K562 (cell line): ENCODE measurements at regions not wholly inside any gene's neighbourhood (a gene's known extent, or its start where the extent isn't known, plus 50 kb on each side); places are given as distances from the start of the nearest gene placed in this dataset.

Source experiments
- ATAC-seq: fragments of 200-7000 bp; cut with Tn5 transposase; 3 replicates; pipeline ENCODE4 v1.9.1; 2020; ENCODE audit warnings: moderate library complexity
- BruUV-seq: library from RNA; stranded (reverse); fragments of 400-500 nt; replicated peaks from 2 replicates; lab custom pipeline; 2021; lab: Mats Ljungman, UMichigan
- CTCF ChIA-PET: fragments of 300-600 bp; formaldehyde crosslinking; extraction: SDS; loops from one replicate; lab custom pipeline; 2021; ENCODE audit warnings: low intra/inter-chr PET ratio; lab: Yijun Ruan, JAX
- POLR2A ChIA-PET: fragments of 300-600, 350-650 bp; sonication (Branson Sonifier 250); formaldehyde crosslinking; extraction: SDS; loops from one replicate; lab custom pipeline; 2021; ENCODE audit warnings: antibody characterized with exemption, inconsistent platforms; lab: Yijun Ruan, JAX
- DNase-seq, 4 experiments: peaks; one replicate each; pipeline versions ENCODE4 v3.0.0 to v3.0.0-alpha.2; 2011 to 2018; ENCODE audit warnings: low spot score in 3 of 4, mixed read lengths in 3 of 4; ENCODE audit errors: extremely low read depth in 1 of 4
- FAIRE-seq: peaks from 2 replicates; lab custom pipeline; 2011; peaks lifted over from hg19 to GRCh38; lab: Jason Lieb, UNC
- H2AFZ ChIP-seq: 2 replicates; pipeline ENCODE4 v1.6.0; 2011; ENCODE audit warnings: low read depth, low read length, control low read depth, inconsistent platforms
- H3K27ac ChIP-seq: fragments of 200-600 bp; 3 replicates; pipeline ENCODE4 v1.8.0; 2011; ENCODE audit warnings: low read depth, mild to moderate bottlenecking, control low read depth, inconsistent platforms, low read length, moderate library complexity, mixed read lengths; ENCODE audit errors: extremely low read depth
- H3K27me3 ChIP-seq, 2 experiments: fragments of 300-600 bp in 1 of 2; 2 replicates in 1 of 2; 3 replicates in 1 of 2; pipeline versions ENCODE4 v1.6.0 to v1.8.0; 2011; ENCODE audit warnings: inconsistent platforms in 2 of 2, low read length in 2 of 2, mild to moderate bottlenecking in 1 of 2, mixed read lengths in 1 of 2, moderate library complexity in 1 of 2; ENCODE audit not compliant: control insufficient read depth in 2 of 2, insufficient read depth in 2 of 2
- H3K36me3 ChIP-seq: fragments of 300-600 bp; 3 replicates; pipeline ENCODE4 v1.8.0; 2011; ENCODE audit warnings: mild to moderate bottlenecking, low read length, inconsistent platforms; ENCODE audit not compliant: control insufficient read depth, insufficient read depth
- H3K4me1 ChIP-seq, 2 experiments: fragments of 200-600 bp in 1 of 2; replicated peaks in 1 of 2; 2 replicates in 1 of 2; 3 replicates in 1 of 2; pipeline versions ENCODE4 v1.5.1 to v1.8.0; 2011; ENCODE audit warnings: inconsistent platforms in 2 of 2, low read length in 2 of 2, mild to moderate bottlenecking in 1 of 2, mixed read lengths in 1 of 2, moderate library complexity in 1 of 2; ENCODE audit not compliant: control insufficient read depth in 2 of 2, insufficient read depth in 2 of 2
- H3K4me2 ChIP-seq: 2 replicates; pipeline ENCODE4 v1.6.1; 2011; ENCODE audit warnings: low read length, control low read depth, inconsistent platforms, mixed read lengths; ENCODE audit not compliant: insufficient read depth
- H3K4me3 ChIP-seq: fragments of 200-600 bp; sonication (generic), shearing (Covaris generic); 2 replicates; pipeline ENCODE4 v1.5.1; 2016; ENCODE audit warnings: control low read depth, inconsistent platforms
- H3K79me2 ChIP-seq: fragments of 200-600 bp; 3 replicates; pipeline ENCODE4 v1.8.0; 2011; ENCODE audit warnings: low read length, inconsistent platforms; ENCODE audit not compliant: control insufficient read depth, insufficient read depth
- H3K9ac ChIP-seq, 2 experiments: 2 replicates each; pipeline versions ENCODE4 v1.6.0 to v1.6.1; 2011; ENCODE audit warnings: low read depth in 2 of 2, low read length in 2 of 2, control low read depth in 1 of 2, inconsistent platforms in 1 of 2, mild to moderate bottlenecking in 1 of 2, mixed read lengths in 1 of 2; ENCODE audit not compliant: insufficient read depth in 1 of 2
- H3K9me1 ChIP-seq: one replicate; pipeline ENCODE4 v1.6.0; 2011; ENCODE audit warnings: inconsistent platforms, mild to moderate bottlenecking, low read length, moderate library complexity; ENCODE audit not compliant: control insufficient read depth, insufficient read depth
- H3K9me3 ChIP-seq: replicated peaks from 2 replicates; pipeline ENCODE4 v1.5.1; 2011; ENCODE audit warnings: low read depth, low read length, inconsistent platforms; ENCODE audit not compliant: control insufficient read depth, insufficient read depth
- H4K20me1 ChIP-seq: replicated peaks from 2 replicates; pipeline ENCODE4 v1.6.1; 2011; ENCODE audit warnings: low read length, inconsistent platforms, mixed read lengths; ENCODE audit not compliant: control insufficient read depth, insufficient read depth
- CBX8 ChIP-seq: fragments of 200-600 bp; sonication (generic); IDR thresholded peaks from 2 replicates; pipeline ENCODE4 v1.6.1; 2012; ENCODE audit warnings: borderline replicate concordance, mixed run types, low read depth, mild to moderate bottlenecking, moderate library complexity, mixed read lengths, low read length, control low read depth, inconsistent platforms; ENCODE audit not compliant: poor library complexity, severe bottlenecking; ENCODE audit errors: extremely low read depth
- CXXC5 ChIP-seq: fragments of 250-450 bp; sonication (Bioruptor Pico); IDR thresholded peaks from 2 replicates; pipeline ENCODE4 v1.8.0; 2022; ENCODE audit warnings: inconsistent platforms, mild to moderate bottlenecking, moderate library complexity
- KLF16 ChIP-seq: IDR thresholded peaks from 2 replicates; pipeline ENCODE4 v1.6.1; 2016; ENCODE audit warnings: antibody characterized with exemption
- MXI1 ChIP-seq: IDR thresholded peaks from 2 replicates; pipeline ENCODE4 v1.6.1; 2011; ENCODE audit warnings: low read depth, mild to moderate bottlenecking, improper control_type of control experiment, low read length
- MYC ChIP-seq, 2 experiments: fragments of 250-450 bp in 1 of 2; sonication (Bioruptor Pico) in 1 of 2; IDR thresholded peaks; 2 replicates each; pipeline versions ENCODE4 v1.5.1 to v1.6.1; 2012 to 2021; ENCODE audit warnings: low read depth in 2 of 2, borderline replicate concordance in 1 of 2, improper control_type of control experiment in 1 of 2, low read length in 1 of 2, mild to moderate bottlenecking in 1 of 2, moderate library complexity in 1 of 2
- NELFE ChIP-seq: IDR thresholded peaks from 2 replicates; pipeline ENCODE4 v1.6.1; 2011; ENCODE audit warnings: mild to moderate bottlenecking; ENCODE audit not compliant: insufficient read depth, insufficient read length
- NONO ChIP-seq, 2 experiments: fragments of 200-400 bp in 1 of 2; fragments of 450-650 bp in 1 of 2; formaldehyde crosslinking in 1 of 2; IDR thresholded peaks; 2 replicates each; pipeline ENCODE4 v1.6.1; 2017; ENCODE audit warnings: low read depth in 2 of 2, mild to moderate bottlenecking in 2 of 2, moderate library complexity in 2 of 2, low read length in 1 of 2
- POU5F1 ChIP-seq: fragments of 150-350 bp; IDR thresholded peaks from 2 replicates; pipeline ENCODE4 v1.6.1; 2014; ENCODE audit warnings: borderline replicate concordance, low read length, low read depth, mild to moderate bottlenecking; ENCODE audit not compliant: partially characterized antibody
- PRPF4 ChIP-seq: fragments of 200-400 bp; formaldehyde crosslinking; IDR thresholded peaks from one replicate; pipeline ENCODE4 v1.6.1; 2017; ENCODE audit warnings: low read length, low read depth, mild to moderate bottlenecking; ENCODE audit not compliant: insufficient read depth, poor library complexity, severe bottlenecking
- STAT5B ChIP-seq: fragments of 250-450 bp; sonication (Bioruptor Pico); IDR thresholded peaks from 2 replicates; pipeline ENCODE4 v1.8.0; 2021; ENCODE audit warnings: mild to moderate bottlenecking, inconsistent platforms
- ZBTB9 ChIP-seq: fragments of 450-650 bp; formaldehyde crosslinking; IDR thresholded peaks from 2 replicates; pipeline ENCODE4 v1.4.0; 2020; ENCODE audit warnings: mild to moderate bottlenecking, moderate library complexity
- ZNF699 ChIP-seq: fragments of 250-450 bp; sonication (Bioruptor Pico); IDR thresholded peaks from 2 replicates; pipeline ENCODE4 v1.8.0; 2021; ENCODE audit warnings: mild to moderate bottlenecking, moderate library complexity; ENCODE audit not compliant: insufficient replicate concordance
- WGBS: fragments of 100-300 bp; shearing (Covaris generic); methylation state at CpG from one replicate; pipeline ENCODE4 v1.1.6; 2016; ENCODE audit warnings: low coverage, mixed read lengths; ENCODE audit not compliant: insufficient coverage; ENCODE audit errors: missing lambda C conversion rate; 5-methylcytosine and 5-hydroxymethylcytosine counted together
- in situ Hi-C: fragments of 300-500 bp; cut with MboI; formaldehyde crosslinking; loops from 4 replicates; pipeline ENCODE4 v1.15.0; 2018; ENCODE audit warnings: inconsistent platforms, mixed read lengths
- intact Hi-C: fragments of 100-400 bp; cut with micrococcal nuclease; formaldehyde crosslinking; loops from 2 replicates; pipeline ENCODE4 v1.14.2; 2022

- H3K27me3 ChIP-seq, result no peaks in the 10 kb centered on the region
- DNase-seq (no peak), ATAC-seq (no peak), FAIRE-seq (no peak)
- H3K9me3 ChIP-seq, result no peaks in the 10 kb centered on the region
- H3K4me2 ChIP-seq, result no peak overlapping the region
- BruUV-seq, result no TSS peak
- H3K4me3 ChIP-seq, result no peak overlapping the region
- no peak overlapping the region for H2AFZ ChIP-seq
- in situ Hi-C loops, result no loop called here
- ChIA-PET POLR2A (no interaction called here), CTCF (no interaction called here)
- no peaks in the 10 kb centered on the region for H3K36me3 ChIP-seq
- TF ChIP-seq MXI1 (no peak), NELFE (no peak), STAT5B (CRISPR knock-in tag) (no peak), CBX8 (no peak)
- no peaks in the 10 kb centered on the region for H4K20me1 ChIP-seq
- WGBS, result under 1% methylated on average over 7 of the region's 7 CpGs
- H3K9me1 ChIP-seq, result no peaks in the 10 kb centered on the region
- H3K27ac ChIP-seq, result no peak overlapping the region
- intact Hi-C loops, result no loop called here
- H3K9ac ChIP-seq, result no peak overlapping the region
- H3K4me1 ChIP-seq, result no peaks in the 10 kb centered on the region
- no peaks in the 10 kb centered on the region for H3K79me2 ChIP-seq
These were observed 555.2 kb downstream of the REEP3 start for GRCh38 chr10:64076322-64076940.

GRCh38 chr10:64079341-64079740 lies 558.1 kb downstream of the REEP3 start:
- Histone ChIP-seq H3K9me1 (no peaks in the 10 kb centered on the region), H3K27ac (no peak overlapping the region), H3K9ac (no peak overlapping the region), H4K20me1 (no peaks in the 10 kb centered on the region), H3K4me3 (no peak overlapping the region), H3K9me3 (no peaks in the 10 kb centered on the region), H3K79me2 (no peaks in the 10 kb centered on the region), H3K4me1 (no peaks in the 10 kb centered on the region), H3K36me3 (no peaks in the 10 kb centered on the region), H2AFZ (no peak overlapping the region), H3K27me3 (no peaks in the 10 kb centered on the region), H3K4me2 (no peak overlapping the region)
- FAIRE-seq (no peak), ATAC-seq (no peak), DNase-seq (no peak)
- ChIA-PET CTCF (no interaction called here), POLR2A (interaction anchor here (0.8 to 1.0 kb wide), 2 partner anchors 10 to 25 kb away, joined by 3 read pairs; no protein-coding TSS in a partner anchor)
- in situ Hi-C loops (no loop called here), intact Hi-C loops (no loop called here)
- 0% methylated on average over 1 of the region's 1 CpG for WGBS
- no TSS peak for BruUV-seq
- TF ChIP-seq POU5F1 (no peak), PRPF4 (no peak), MYC (IDR thresholded peaks at IDR 0.05; ENCODE audit: low read depth, low read length) (no peak), MYC (CRISPR knock-in tag; IDR thresholded peaks at IDR 0.05; ENCODE audit: borderline replicate concordance, low read depth) (no peak), ZBTB9 (CRISPR knock-in tag) (no peak), NONO (IDR thresholded peaks at IDR 0.05; ENCODE audit: low read depth in 2 of 2, low read length in 1 of 2) (no peak), ZNF699 (CRISPR knock-in tag) (no peak), KLF16 (no peak), CXXC5 (CRISPR knock-in tag) (no peak)
